NCI-H446 treated with DMSO at 0.1 percent for 48 hours (cell line): ENCODE measurements at regions not wholly inside any gene's neighbourhood (a gene's known extent, or its start where the extent isn't known, plus 50 kb on each side); places are given as distances from the start of the nearest gene placed in this dataset.
"Not testable (repeated sequence)": the region's sequence is repeated elsewhere in the genome, so short reads cannot be mapped to it uniquely, and the experiment has no call there.

Source experiments
- DNase-seq: peaks from one replicate; lab custom pipeline; 2025; lab: John Stamatoyannopoulos, UW

DNA sequence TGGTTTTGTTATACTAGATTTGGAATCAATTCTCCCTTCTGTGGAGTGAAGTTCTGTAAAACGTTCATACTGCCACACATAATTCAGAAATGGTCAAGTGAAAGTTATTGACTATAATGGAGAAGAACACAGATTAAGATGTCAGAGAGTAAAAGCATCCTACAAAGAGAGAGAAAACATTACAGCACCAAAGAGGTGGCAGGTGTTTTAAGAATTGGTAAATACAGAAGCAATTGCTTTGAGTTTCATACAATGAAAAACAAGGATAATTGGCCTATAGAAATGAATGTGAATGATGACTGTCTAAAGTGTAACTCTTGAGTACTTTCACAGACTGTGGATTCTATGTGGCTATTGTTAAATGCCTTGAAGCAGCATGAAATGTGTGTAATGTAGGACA lies 435.6 kb upstream of the SMIM31 start:
- DNase-seq: no peak

DNA sequence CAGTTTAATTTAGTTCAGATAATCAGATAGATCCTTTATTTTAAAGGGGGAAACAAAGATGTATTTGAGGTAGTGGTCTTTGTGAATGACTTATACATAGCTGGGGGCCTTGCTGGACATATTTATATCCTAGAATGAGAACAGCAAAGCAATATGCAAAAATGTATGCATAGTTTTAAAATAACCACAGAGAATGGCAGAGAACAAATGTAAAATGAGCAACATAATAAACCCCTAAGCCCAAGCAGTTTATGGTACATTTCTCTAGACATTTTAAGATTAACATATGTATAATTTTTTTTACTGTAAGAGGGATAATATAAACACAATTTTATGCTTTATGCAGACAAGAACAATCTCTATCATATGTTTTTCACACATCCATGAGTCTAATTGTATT lies 434.2 kb upstream of the SMIM31 start:
- DNase-seq: no peak

DNA sequence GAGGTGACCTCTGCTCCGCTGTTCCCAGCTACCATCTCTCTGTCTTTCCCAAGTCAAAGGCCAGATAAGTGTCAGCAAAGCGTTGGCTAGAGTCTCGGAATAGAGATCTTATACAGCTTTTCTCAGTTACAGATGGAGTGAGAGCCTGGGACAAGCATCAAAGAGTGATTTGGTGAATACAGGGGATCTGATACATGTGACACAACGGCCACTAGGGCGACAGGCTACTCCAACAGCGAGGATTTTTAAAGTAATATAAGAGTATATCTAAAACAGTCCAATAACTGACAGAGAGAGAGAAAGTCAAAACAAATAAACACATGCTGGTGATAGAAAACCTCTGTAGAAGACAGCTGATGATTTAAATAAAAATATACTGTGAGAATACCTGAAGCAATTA lies 433.1 kb upstream of the SMIM31 start:
- no peak for DNase-seq

DNA sequence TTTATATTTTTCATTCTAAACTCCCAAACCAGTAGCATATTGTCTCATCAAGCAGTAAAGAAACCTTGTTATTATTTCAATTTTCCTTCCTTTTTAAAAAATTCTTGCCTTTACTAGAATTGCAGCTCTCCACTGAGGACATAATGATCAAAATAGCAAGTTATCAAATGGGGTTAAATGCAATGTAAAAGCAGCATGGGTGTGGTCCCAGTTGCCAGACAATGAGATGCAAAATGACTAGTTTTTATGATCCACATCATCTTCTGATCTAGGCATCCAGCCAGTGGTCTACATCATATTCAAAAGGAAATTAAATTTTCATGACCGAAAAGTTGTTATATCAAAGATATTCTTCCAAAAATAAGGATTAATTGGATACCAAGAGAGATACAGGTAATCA lies 427.9 kb upstream of the SMIM31 start:
- DNase-seq: no peak

DNA sequence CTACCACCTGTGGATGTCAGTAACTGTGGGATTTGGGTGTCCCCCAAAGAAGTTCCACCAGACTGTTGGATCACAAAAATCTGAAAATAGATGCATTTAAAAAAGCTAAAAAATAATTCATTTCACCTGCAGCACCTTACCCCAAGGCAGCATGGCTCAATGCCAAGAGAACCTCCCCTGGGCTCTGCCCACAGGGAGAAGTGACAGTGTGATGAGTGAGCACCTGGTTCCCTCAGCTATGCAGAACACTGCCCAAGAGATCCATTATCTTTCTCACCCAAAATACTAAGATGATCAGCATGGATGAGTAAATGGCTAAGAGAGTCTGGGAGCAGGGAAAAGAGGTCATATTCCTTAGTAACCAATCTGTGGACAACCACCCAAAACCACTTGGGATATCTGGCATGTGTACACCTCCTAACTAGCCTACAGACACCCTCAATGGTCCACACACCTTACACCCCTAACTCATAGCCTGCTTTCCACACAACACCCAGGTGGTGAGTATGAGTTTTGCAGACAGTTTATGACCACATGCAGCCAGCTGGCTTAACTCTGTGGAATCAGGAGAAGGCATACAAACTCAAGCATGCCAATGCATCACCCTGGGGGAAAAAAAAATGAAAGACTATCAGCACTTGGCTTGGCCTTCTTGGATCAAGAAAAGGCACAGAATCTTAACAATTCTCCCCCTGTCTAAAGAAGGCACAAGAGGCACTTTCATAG lies 416.5 kb upstream of the SMIM31 start:
- DNase-seq: no peak

DNA sequence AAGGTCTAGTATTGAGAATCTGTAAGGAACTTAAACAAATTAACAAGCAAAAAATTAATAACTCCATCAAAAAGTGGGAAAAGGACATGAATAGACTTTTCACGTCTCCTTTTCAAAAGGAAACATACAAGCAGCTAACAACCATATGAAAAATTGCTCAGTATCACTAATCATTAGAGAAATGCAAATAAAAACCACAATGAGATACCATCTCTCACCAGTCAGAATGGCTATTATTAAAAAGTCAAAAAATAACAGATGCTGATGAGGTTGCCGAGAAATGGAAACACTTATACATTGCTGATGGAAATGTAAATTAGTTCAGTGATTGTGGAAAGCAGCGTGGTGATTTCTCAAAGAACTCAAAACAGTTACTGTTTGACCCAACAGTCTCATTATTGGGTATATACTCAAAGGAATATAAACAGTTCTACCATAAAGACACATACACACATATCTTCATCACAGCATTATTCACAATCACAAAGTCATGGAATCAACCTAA lies 410.4 kb upstream of the SMIM31 start:
- no peak for DNase-seq

DNA sequence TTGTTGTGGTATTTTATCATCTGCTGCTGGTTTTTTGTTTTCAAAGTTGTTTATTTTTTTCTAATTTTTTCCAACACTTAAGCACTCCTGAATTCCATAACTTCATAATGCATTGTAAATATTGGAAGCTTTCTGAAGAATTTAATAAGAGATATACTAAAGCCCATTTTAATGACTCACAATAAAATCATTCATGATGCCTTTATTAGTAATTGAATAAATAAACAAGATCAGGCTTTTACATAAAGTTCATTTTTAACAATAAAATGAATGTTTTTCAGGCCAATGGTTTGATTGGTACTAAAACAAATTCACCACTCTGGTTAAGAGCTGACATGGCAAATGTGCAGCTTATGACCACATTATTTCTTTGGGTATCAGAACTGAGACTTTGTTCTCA lies 408.2 kb upstream of the SMIM31 start:
- no peak for DNase-seq

DNA sequence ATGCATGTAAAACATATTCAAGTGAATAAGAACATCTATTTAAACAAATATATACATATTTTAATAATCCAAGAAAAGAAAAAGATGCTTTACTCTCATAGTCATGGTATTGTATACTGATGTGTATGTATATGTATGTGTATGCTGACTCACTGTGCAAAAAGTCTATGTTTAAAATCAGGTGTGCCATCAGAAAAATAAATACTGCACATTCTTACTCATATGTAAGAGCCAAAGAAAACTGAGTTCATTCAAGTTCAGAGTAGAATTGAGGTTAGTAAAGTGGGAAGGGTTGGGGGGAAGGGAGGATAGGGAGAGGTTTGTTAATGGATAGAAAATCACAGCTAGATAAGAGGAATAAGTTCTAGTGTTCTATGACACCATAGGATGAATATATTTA lies 403.9 kb upstream of the SMIM31 start:
- DNase-seq: no peak

DNA sequence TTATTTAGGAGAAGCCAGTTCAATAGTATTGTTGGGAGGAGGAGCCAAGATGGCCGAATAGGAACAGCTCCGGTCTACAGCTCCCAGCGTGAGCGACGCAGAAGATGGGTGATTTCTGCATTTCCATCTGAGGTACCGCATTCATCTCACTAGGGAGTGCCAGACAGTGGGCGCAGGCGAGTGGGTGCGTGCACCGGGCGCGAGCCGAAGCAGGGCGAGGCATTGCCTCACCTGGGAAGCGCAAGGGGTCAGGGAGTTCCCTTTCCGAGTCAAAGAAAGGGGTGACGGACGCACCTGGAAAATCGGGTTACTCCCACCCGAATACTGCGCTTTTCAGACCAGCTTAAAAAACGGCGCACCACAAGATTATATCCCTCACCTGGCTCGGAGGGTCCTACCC lies 403.2 kb upstream of the SMIM31 start:
- DNase-seq: not testable (repeated sequence)

DNA sequence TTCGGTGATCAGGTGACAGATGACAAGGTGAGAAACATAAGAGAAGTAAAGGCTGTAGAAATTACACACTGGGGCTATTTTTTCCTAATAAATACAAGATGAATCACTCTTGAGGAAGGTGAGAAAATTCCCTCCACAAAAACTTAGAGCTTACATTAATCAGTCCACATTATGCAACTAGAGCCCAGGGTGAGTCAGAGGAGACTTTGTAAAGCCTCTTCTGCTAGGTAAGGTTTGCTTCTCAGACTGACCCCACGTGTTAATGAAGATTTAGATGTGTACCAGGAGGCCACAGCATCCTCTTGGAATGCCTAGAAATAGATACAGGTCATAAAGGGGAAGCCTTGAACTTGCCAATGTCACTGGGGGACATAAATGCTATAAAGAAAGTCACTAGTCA lies 396.0 kb upstream of the SMIM31 start:
- no peak for DNase-seq

DNA sequence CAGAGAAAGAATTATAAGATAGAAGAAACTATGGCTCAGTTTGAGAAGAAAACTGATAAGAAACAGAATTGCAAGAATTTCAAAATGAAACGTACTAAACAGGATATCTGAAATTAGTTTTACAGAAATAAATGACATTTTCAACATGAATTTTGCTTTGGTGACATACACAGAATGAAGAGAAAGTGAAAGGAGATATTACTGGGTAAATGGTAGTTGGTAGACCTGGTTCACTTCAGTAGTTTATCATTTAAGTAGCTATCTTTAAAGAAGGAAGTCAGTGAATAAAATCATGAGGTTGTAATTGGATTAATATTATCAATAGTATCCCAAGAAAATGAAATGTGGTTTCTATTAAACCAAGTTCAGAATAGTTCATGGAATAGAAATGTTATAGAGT lies 395.5 kb upstream of the SMIM31 start:
- no peak for DNase-seq

DNA sequence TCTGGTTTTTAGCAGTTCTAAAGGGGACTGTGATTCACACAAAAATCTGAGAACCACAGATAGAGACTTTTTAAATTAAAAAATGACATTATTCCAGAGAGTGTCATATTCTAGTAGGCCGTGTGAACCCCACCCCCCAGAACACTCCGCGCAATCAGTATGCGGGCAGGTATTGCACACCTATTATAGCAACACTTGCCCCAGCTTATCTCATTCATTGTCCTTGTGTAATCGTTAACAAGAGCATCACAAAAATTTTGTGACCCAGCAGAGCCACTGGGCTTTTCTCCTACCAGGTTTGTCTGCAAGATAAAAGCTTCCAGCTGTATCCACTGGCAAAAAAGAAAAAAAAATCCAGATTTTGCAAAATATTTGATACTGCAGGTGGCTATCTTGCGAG lies 394.1 kb upstream of the SMIM31 start:
- no peak for DNase-seq

DNA sequence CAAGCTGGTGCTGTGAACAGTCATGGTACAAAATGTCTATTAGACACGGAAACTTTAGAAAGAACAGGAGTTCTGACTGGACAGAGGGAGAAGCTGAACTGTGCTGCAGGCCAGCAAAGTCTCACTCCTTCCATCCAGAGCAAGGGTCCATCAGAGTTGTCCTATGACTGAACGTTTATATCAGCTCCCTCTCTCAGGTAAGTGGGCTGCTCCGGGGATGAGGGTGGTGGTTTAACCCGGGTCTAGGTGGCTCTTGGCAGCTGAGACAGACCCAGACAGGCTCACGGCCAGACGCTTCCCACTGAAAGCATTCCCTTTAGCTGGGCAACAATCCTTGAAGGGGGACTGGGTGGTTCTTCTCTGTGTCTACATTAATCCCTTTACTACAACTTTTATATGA lies 385.0 kb upstream of the SMIM31 start:
- no peak for DNase-seq

DNA sequence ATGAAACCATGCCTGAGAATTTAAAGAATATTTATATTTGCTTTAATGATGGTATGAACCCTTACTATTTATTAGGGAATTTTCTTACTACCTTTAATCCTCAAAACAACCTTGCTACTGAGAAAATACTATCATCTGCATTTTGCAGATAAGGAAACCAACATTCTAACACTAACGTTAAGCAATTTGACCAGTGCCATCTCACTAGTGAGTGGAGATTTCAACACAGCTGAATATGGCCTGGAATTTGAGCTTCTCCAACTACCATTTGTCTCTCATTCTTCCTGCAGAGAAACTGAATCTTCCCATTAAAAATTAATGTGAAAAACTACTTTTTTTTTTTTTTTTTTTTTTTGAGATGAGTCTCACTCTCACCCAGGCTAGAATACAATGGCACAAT lies 380.9 kb upstream of the SMIM31 start:
- no peak for DNase-seq

DNA sequence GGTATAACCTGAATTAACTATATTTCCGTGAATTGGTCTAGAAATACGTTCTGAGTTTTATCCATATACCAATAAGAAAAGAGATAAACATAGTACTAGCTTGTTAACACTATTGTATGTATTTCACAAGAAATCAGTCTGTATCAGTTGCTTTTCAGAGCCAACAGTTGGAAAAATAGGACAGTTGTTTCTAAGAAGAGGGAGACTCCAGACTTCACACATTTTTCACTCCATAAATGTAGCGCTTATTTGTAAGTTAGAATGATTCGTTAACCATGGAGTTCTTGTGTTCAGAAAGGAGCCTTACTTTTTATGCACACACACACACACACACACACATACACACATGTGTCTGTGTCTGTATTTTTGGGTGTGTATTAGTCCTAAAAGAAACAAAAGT lies 376.7 kb upstream of the SMIM31 start:
- DNase-seq: no peak

DNA sequence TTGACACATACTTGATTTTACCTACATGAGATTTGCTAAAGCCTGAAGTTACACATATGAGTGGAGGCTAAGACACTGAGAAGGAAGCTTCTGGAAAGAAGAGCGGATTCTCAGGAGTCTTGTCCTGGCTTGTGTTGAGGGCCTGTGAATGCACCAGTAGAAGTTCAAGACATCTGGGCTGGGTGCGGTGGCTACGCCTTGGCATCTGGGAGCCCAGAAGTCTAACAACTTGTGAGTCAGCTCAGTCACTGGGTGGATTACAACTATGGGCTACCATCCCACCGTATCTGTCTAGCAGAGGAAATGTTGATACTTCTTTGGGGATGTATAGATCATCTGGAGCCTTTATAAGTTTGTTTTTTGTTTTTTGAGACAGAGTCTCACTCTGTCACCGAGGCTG lies 375.6 kb upstream of the SMIM31 start:
- no peak for DNase-seq

DNA sequence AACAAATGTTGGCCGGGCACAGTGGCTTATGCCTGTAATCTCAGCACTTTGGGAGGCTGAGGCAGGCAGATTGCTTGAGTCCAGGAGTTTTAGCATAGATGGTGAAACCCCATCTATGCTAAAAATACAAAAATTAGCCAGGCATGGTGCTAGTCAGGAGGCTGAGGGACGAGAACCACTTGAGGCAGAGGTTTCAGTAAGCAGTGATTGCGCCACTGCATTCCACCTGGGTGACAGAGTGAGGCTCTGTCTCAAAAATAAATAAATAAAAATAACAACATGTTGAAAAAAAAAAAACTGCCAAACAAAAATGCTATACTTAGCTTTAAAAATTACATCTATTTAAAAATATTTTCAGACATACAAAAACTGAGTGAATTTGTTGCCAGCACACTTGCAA lies 374.2 kb upstream of the SMIM31 start:
- DNase-seq: no peak

DNA sequence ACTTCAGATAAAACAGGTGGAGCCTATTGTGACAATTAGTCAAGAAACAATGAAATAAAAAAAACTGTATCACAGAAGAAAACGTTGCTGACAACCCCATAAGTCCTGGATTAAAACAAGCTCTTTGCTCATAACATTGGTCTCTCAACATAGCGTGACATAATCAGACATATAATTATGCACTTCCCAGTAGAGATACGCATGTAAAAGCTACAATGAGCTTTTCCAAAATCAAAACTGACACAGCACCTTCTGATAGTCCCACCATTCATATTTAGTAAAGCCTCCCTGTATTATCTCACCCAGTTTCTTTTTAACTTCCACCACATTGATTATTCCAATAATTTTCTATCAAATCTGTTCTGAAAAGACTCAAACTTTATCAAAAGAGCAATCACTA lies 372.1 kb upstream of the SMIM31 start:
- DNase-seq: no peak

DNA sequence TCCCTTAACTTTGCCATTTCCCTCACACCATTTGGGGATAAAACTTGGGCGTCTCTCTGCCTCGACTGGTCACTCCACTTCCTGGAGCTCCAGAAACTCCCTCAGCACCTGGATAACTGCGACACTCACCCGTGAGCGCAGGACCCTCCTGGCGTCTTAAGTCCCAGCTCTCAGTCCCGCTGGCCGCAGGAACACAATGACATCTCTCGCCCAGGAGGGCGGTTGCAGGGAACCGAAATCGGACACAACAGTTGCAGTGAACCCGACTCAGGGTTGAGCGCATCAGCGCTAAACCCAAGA lies 370.9 kb upstream of the SMIM31 start:
- DNase-seq: no peak

DNA sequence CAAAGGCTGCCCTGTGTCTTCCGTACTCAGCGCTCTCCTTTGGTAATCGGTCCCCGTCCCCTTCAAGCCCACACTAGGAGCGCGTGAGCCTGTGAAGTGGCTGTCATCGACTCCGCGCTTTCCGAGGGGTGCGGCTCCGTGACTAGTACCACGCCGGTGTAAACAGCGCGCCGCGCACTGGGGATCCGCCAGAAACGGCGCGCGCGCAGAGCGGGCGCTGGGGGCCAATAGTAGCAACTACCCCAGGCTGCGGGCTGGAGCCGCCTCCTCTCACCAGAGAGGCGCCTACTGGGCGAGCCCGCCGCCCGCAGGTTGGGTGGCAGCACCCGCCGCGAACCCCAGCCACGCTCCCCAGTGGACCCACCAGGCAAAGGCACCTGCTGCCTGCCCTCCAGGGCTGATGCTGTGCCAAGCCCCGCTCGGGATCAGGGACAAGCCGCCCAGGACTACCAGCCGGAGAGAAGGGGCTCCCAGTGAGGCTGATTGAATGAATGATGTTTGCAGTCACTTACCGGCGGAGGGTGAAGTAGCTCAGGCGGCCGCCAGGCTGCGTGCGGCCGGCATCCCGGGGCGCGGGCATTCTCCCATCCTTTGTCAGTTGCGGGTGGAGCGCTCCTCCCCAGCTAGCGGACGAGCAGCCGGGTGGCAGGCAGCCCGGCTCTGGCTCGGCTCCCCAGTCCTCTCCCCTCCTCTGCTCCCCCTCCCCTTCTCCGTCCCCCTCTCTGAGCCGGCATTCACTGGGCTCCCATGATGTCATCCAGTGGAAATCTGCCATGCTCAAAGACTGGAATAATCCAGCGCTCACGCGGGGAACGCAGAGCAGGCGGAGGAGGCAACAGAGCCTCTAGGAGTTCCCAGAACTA lies 370.3 kb upstream of the SMIM31 start:
- no peak for DNase-seq

DNA sequence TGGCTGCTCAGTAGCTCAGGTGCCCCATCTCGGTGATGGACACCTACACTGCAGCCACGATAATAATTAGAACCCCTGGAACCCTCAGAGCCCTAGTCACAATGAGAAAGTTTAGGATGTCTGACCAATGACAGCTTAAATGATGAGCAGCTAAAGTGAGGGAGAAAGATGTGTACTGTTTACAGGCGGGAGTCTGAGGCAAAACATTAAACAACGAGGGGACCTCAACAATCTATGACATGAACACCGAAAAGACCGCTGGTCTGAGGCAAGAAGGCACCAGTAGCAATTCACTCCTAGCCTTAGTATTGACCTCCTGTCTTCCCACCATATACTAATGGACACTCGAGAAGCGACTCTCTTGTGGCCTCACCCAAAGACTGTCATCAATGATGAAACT lies 369.5 kb upstream of the SMIM31 start:
- DNase-seq: no peak

DNA sequence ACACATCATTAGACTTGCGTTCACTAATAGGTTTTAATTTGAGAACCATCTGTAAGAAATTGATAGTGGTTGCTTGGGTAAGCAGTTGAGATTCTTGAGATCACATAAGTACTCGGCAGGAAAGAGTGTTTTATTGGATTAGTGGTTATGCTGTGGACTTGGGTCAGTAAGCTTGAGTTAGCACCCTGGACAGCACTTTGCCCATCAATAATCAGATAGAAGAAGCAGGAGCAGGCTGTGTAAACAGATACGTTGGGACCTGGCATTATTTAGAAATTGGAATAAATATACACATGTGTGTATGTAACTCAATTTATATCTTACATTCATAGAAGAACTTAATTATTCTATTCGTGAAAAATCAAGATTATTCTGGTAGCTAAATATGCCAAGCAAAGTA lies 357.5 kb upstream of the SMIM31 start:
- no peak for DNase-seq

DNA sequence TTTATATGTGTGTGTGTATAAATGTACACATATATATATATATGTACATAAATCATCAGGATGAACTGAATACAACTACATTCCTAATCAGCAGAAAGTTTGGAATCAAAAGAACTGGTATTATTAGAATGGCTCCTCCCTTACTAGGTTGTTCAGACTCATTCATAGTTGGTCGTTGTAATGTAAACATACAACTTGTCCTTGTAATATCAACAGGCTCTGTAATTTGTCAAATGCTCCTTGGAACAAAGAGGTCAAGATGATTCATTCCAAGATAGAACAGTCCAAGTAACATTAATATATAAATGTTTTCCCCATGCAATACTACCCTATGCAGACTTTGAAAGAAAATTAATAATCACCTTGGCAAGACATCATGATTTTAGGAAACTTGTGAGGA lies 351.4 kb upstream of the SMIM31 start:
- DNase-seq: no peak

DNA sequence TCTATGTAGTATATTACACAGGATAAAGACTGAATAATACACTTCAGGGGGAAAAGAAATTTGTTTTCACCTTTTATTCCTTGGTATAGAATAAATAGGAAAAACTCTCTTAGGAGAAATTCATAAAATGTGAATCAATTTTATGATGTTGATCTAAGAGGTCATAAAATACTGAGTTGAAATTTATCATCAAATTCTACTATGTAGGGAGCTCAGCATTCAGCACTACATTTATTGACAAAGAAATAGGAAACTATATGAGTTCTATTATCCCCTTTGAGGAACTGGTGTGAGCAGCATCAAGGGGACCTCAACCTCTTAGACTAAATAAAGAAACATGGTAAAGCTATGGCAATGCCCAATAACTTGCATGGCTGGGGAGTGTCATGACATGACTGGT lies 348.2 kb upstream of the SMIM31 start:
- no peak for DNase-seq
